Transverse colon (tissue), 4 donors: ENCODE measurements at regions not wholly inside any gene's neighbourhood (a gene's known extent, or its start where the extent isn't known, plus 50 kb on each side); places are given as distances from the start of the nearest gene placed in this dataset.

Experiments
- CTCF ChIP-seq, 5 experiments: fragments of 200-600 bp in 3 of 5; fragments of 450-650 bp in 2 of 5; sonication (generic) in 3 of 5; IDR thresholded peaks; 1 replicate in 2 of 5; 2 replicates in 3 of 5; pipeline ENCODE4 v1.5.1; 2016 to 2017; ENCODE audit warnings: antibody characterized with exemption in 5 of 5, inconsistent platforms in 3 of 5, mild to moderate bottlenecking in 2 of 5, moderate library complexity in 1 of 5
- EP300 ChIP-seq: sonication (generic); formaldehyde crosslinking; IDR thresholded peaks from one replicate; pipeline ENCODE4 v1.6.1; 2017; ENCODE audit warnings: antibody characterized with exemption, low read depth
- POLR2A ChIP-seq: fragments of 450-650 bp; IDR thresholded peaks from one replicate; pipeline ENCODE4 v1.6.1; 2016; ENCODE audit warnings: antibody characterized with exemption, mild to moderate bottlenecking, moderate library complexity
- POLR2AphosphoS5 ChIP-seq, 3 donors: sonication (generic); formaldehyde crosslinking; IDR thresholded peaks; one replicate each; pipeline ENCODE4 v1.6.1; 2016; ENCODE audit warnings: antibody characterized with exemption in 3 of 3

DNA sequence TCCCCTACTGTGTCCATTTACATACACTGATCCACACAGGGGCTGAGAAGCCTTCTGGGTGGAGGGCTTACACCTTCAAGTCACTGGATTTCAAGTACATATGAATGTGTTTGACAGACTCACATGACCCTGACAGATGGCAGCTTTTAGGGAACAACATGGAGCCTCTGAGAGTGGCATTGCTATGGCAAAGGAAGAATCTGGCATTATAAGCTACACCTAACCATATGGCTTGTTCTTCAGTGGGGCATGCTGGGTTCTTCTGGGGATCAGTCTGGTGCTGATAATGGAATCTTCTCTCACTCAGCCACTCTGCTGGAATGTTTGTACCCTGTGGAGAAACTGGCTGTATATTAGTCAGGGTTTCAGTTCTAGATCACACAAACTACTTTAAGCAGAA, 68.5 kb upstream of the PDE4B start:
- TF ChIP-seq POLR2A (no peak), EP300 (no peak), CTCF (IDR thresholded peaks at IDR 0.05) (no peak), POLR2AphosphoS5 (IDR thresholded peaks at IDR 0.05) (no peak)
